ENCODE measurements at regions not wholly inside any gene's neighbourhood (a gene's known extent, or its start where the extent isn't known, plus 50 kb on each side); places are given as distances from the start of the nearest gene placed in this dataset.

DNA sequence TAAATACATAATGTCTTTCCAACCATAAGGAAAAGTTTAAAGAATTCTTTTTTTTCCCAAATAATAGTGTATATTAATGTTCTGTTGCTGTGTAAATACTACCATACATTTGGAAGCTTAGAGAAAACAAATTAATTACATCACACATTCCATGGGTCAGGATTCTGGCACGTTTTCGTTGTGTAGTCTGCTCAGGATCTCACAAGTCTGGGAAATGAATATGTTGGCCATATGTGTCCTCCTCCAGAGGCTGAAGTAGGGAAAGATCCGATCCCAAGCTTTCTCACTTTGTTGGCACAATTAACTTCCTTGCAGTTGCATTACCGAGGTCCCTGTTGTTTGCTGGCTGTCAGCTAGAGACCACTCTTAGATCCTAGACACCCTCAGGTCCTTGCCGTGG is 83.9 kb downstream of the RPRM start:
- TF ChIP-seq, protein P1, sequence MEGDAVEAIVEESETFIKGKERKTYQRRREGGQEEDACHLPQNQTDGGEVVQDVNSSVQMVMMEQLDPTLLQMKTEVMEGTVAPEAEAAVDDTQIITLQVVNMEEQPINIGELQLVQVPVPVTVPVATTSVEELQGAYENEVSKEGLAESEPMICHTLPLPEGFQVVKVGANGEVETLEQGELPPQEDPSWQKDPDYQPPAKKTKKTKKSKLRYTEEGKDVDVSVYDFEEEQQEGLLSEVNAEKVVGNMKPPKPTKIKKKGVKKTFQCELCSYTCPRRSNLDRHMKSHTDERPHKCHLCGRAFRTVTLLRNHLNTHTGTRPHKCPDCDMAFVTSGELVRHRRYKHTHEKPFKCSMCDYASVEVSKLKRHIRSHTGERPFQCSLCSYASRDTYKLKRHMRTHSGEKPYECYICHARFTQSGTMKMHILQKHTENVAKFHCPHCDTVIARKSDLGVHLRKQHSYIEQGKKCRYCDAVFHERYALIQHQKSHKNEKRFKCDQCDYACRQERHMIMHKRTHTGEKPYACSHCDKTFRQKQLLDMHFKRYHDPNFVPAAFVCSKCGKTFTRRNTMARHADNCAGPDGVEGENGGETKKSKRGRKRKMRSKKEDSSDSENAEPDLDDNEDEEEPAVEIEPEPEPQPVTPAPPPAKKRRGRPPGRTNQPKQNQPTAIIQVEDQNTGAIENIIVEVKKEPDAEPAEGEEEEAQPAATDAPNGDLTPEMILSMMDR (IDR thresholded peaks at IDR 0.05) = no peak
- no peak for TF ChIP-seq EZH2 (IDR thresholded peaks at IDR 0.05; ENCODE audit: borderline replicate concordance, insufficient read depth, low read depth, low read length, poor library complexity, severe bottlenecking)
- no peak overlapping the region for H3K27ac Mint-ChIP-seq
- CTCF ChIA-PET = no interaction called here
- Histone ChIP-seq H3K79me2 (ENCODE audit: control insufficient read depth, insufficient read depth, low read length) (no peaks in the 10 kb centered on the region), H3K36me3 (replicated peaks in 1 of 2; ENCODE audit: control extremely low read depth in 1 of 2, control insufficient read depth in 1 of 2, extremely low read depth in 1 of 2, insufficient read depth in 2 of 2, low read length in 1 of 2) (no peaks in the 10 kb centered on the region), H3K4me2 (replicated peaks; ENCODE audit: low read depth, low read length, poor library complexity, severe bottlenecking) (no peak overlapping the region), H4K20me1 (ENCODE audit: control insufficient read depth, insufficient read depth, low read length, poor library complexity, severe bottlenecking) (no peaks in the 10 kb centered on the region), H3K4me3 (ENCODE audit: control extremely low read depth in 1 of 5, extremely low read depth in 1 of 5, insufficient read depth in 1 of 5, low read depth in 2 of 5, low read length in 4 of 5) (no peak overlapping the region), H3K27ac (ENCODE audit: low read length in 2 of 2) (no peak overlapping the region), H3K4me1 (ENCODE audit: control insufficient read depth in 2 of 2, insufficient read depth in 2 of 2, low read length in 2 of 2) (no peaks in the 10 kb centered on the region), H3K27me3 (replicated peaks in 1 of 4; ENCODE audit: control extremely low read depth in 1 of 4, control insufficient read depth in 3 of 4, insufficient read depth in 4 of 4, low read length in 3 of 4) (no peaks in the 10 kb centered on the region), H3K9ac (ENCODE audit: low read length) (no peak overlapping the region), H3K9me3 (ENCODE audit: control extremely low read depth in 1 of 3, control insufficient read depth in 2 of 3, insufficient read depth in 1 of 3, low read length in 2 of 3) (no peaks in the 10 kb centered on the region), H2AFZ (ENCODE audit: insufficient read depth, low read depth, low read length, poor library complexity, severe bottlenecking) (no peak overlapping the region)
- no peaks in the 10 kb centered on the region for H3K4me1 Mint-ChIP-seq
- POLR2A ChIA-PET = no interaction called here
- intact Hi-C loops (cut with micrococcal nuclease) = no loop called here
- ATAC-seq (ENCODE audit: low read depth) (no peak), DNase-seq (no peak)
- H3K9me3 Mint-ChIP-seq (ENCODE audit: insufficient read depth) = peaks cover 5% of the 10 kb centered on the region
- H3K4me3 Mint-ChIP-seq = no peak overlapping the region
- 60% methylated on average over 1 of the region's 5 CpGs for WGBS (ENCODE audit: insufficient coverage)
- H3K27me3 Mint-ChIP-seq = no peaks in the 10 kb centered on the region

DNA sequence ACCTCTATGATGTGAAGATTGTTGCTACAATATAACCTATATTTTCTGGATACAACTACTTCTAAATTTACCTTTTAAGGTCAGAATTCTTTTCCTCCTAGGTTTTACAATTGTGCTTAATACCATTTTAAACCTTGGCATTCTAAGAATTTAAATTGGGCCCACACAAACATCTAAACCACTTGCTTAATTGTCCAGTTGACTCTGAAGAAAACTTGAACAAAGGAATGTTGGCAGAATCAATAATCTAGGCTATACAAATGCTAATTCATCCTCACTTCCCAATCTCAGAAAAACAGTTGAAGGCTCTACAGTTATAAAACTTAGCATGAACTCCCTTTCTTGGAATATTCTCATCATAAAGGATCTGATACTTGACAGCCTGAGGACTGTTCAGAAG is 84.3 kb downstream of the RPRM start:
- H2AFZ ChIP-seq (ENCODE audit: insufficient read depth, low read depth, low read length, poor library complexity, severe bottlenecking) = no peak overlapping the region
- TF ChIP-seq, protein P1 (IDR thresholded peaks at IDR 0.05) = no peak
- TF ChIP-seq EZH2 (IDR thresholded peaks at IDR 0.05; ENCODE audit: borderline replicate concordance, insufficient read depth, low read depth, low read length, poor library complexity, severe bottlenecking) = no peak
- no peaks in the 10 kb centered on the region for H3K36me3 ChIP-seq (replicated peaks in 1 of 2; ENCODE audit: control extremely low read depth in 1 of 2, control insufficient read depth in 1 of 2, extremely low read depth in 1 of 2, insufficient read depth in 2 of 2, low read length in 1 of 2)
- no peak overlapping the region for H3K9ac ChIP-seq (ENCODE audit: low read length)
- H3K27ac ChIP-seq (ENCODE audit: low read length in 2 of 2) = no peak overlapping the region
- H3K4me1 ChIP-seq (ENCODE audit: control insufficient read depth in 2 of 2, insufficient read depth in 2 of 2, low read length in 2 of 2) = no peaks in the 10 kb centered on the region
- POLR2A ChIA-PET = no interaction called here
- peaks cover 5% of the 10 kb centered on the region for H3K9me3 Mint-ChIP-seq (ENCODE audit: insufficient read depth)
- H3K4me3 Mint-ChIP-seq = no peak overlapping the region
- H3K4me1 Mint-ChIP-seq = no peaks in the 10 kb centered on the region
- ATAC-seq (ENCODE audit: low read depth) (no peak), DNase-seq (no peak)
- H3K27ac Mint-ChIP-seq = no peak overlapping the region
- no peaks in the 10 kb centered on the region for H3K9me3 ChIP-seq (ENCODE audit: control extremely low read depth in 1 of 3, control insufficient read depth in 2 of 3, insufficient read depth in 1 of 3, low read length in 2 of 3)
- no peaks in the 10 kb centered on the region for H3K27me3 ChIP-seq (replicated peaks in 1 of 4; ENCODE audit: control extremely low read depth in 1 of 4, control insufficient read depth in 3 of 4, insufficient read depth in 4 of 4, low read length in 3 of 4)
- H3K79me2 ChIP-seq (ENCODE audit: control insufficient read depth, insufficient read depth, low read length) = no peaks in the 10 kb centered on the region
- H3K27me3 Mint-ChIP-seq = no peaks in the 10 kb centered on the region
- H4K20me1 ChIP-seq (ENCODE audit: control insufficient read depth, insufficient read depth, low read length, poor library complexity, severe bottlenecking) = no peaks in the 10 kb centered on the region
- H3K4me2 ChIP-seq (replicated peaks; ENCODE audit: low read depth, low read length, poor library complexity, severe bottlenecking) = no peak overlapping the region
- CTCF ChIA-PET = no interaction called here
- intact Hi-C loops (cut with micrococcal nuclease) = no loop called here
- no peak overlapping the region for H3K4me3 ChIP-seq (ENCODE audit: control extremely low read depth in 1 of 5, extremely low read depth in 1 of 5, insufficient read depth in 1 of 5, low read depth in 2 of 5, low read length in 4 of 5)
